K562 (cell line): ENCODE measurements at regions not wholly inside any gene's neighbourhood (a gene's known extent, or its start where the extent isn't known, plus 50 kb on each side); places are given as distances from the start of the nearest gene placed in this dataset.

ENCODE experiments used
- ATAC-seq: fragments of 200-7000 bp; cut with Tn5 transposase; 3 replicates; pipeline ENCODE4 v1.9.1; 2020; ENCODE audit warnings: moderate library complexity
- BruUV-seq: library from RNA; stranded (reverse); fragments of 400-500 nt; replicated peaks from 2 replicates; lab custom pipeline; 2021; lab: Mats Ljungman, UMichigan
- CTCF ChIA-PET: fragments of 300-600 bp; formaldehyde crosslinking; extraction: SDS; loops from one replicate; lab custom pipeline; 2021; ENCODE audit warnings: low intra/inter-chr PET ratio; lab: Yijun Ruan, JAX
- POLR2A ChIA-PET: fragments of 300-600, 350-650 bp; sonication (Branson Sonifier 250); formaldehyde crosslinking; extraction: SDS; loops from one replicate; lab custom pipeline; 2021; ENCODE audit warnings: antibody characterized with exemption, inconsistent platforms; lab: Yijun Ruan, JAX
- DNase-seq, 4 experiments: peaks; one replicate each; pipeline versions ENCODE4 v3.0.0 to v3.0.0-alpha.2; 2011 to 2018; ENCODE audit warnings: low spot score in 3 of 4, mixed read lengths in 3 of 4; ENCODE audit errors: extremely low read depth in 1 of 4
- FAIRE-seq: peaks from 2 replicates; lab custom pipeline; 2011; peaks lifted over from hg19 to GRCh38; lab: Jason Lieb, UNC
- H2AFZ ChIP-seq: 2 replicates; pipeline ENCODE4 v1.6.0; 2011; ENCODE audit warnings: low read depth, low read length, control low read depth, inconsistent platforms
- H3K27ac ChIP-seq: fragments of 200-600 bp; 3 replicates; pipeline ENCODE4 v1.8.0; 2011; ENCODE audit warnings: low read depth, mild to moderate bottlenecking, control low read depth, inconsistent platforms, low read length, moderate library complexity, mixed read lengths; ENCODE audit errors: extremely low read depth
- H3K27me3 ChIP-seq, 2 experiments: fragments of 300-600 bp in 1 of 2; 2 replicates in 1 of 2; 3 replicates in 1 of 2; pipeline versions ENCODE4 v1.6.0 to v1.8.0; 2011; ENCODE audit warnings: inconsistent platforms in 2 of 2, low read length in 2 of 2, mild to moderate bottlenecking in 1 of 2, mixed read lengths in 1 of 2, moderate library complexity in 1 of 2; ENCODE audit not compliant: control insufficient read depth in 2 of 2, insufficient read depth in 2 of 2
- H3K36me3 ChIP-seq: fragments of 300-600 bp; 3 replicates; pipeline ENCODE4 v1.8.0; 2011; ENCODE audit warnings: mild to moderate bottlenecking, low read length, inconsistent platforms; ENCODE audit not compliant: control insufficient read depth, insufficient read depth
- H3K4me1 ChIP-seq, 2 experiments: fragments of 200-600 bp in 1 of 2; replicated peaks in 1 of 2; 2 replicates in 1 of 2; 3 replicates in 1 of 2; pipeline versions ENCODE4 v1.5.1 to v1.8.0; 2011; ENCODE audit warnings: inconsistent platforms in 2 of 2, low read length in 2 of 2, mild to moderate bottlenecking in 1 of 2, mixed read lengths in 1 of 2, moderate library complexity in 1 of 2; ENCODE audit not compliant: control insufficient read depth in 2 of 2, insufficient read depth in 2 of 2
- H3K4me2 ChIP-seq: 2 replicates; pipeline ENCODE4 v1.6.1; 2011; ENCODE audit warnings: low read length, control low read depth, inconsistent platforms, mixed read lengths; ENCODE audit not compliant: insufficient read depth
- H3K4me3 ChIP-seq: fragments of 200-600 bp; sonication (generic), shearing (Covaris generic); 2 replicates; pipeline ENCODE4 v1.5.1; 2016; ENCODE audit warnings: control low read depth, inconsistent platforms
- H3K79me2 ChIP-seq: fragments of 200-600 bp; 3 replicates; pipeline ENCODE4 v1.8.0; 2011; ENCODE audit warnings: low read length, inconsistent platforms; ENCODE audit not compliant: control insufficient read depth, insufficient read depth
- H3K9ac ChIP-seq, 2 experiments: 2 replicates each; pipeline versions ENCODE4 v1.6.0 to v1.6.1; 2011; ENCODE audit warnings: low read depth in 2 of 2, low read length in 2 of 2, control low read depth in 1 of 2, inconsistent platforms in 1 of 2, mild to moderate bottlenecking in 1 of 2, mixed read lengths in 1 of 2; ENCODE audit not compliant: insufficient read depth in 1 of 2
- H3K9me1 ChIP-seq: one replicate; pipeline ENCODE4 v1.6.0; 2011; ENCODE audit warnings: inconsistent platforms, mild to moderate bottlenecking, low read length, moderate library complexity; ENCODE audit not compliant: control insufficient read depth, insufficient read depth
- H3K9me3 ChIP-seq: replicated peaks from 2 replicates; pipeline ENCODE4 v1.5.1; 2011; ENCODE audit warnings: low read depth, low read length, inconsistent platforms; ENCODE audit not compliant: control insufficient read depth, insufficient read depth
- H4K20me1 ChIP-seq: replicated peaks from 2 replicates; pipeline ENCODE4 v1.6.1; 2011; ENCODE audit warnings: low read length, inconsistent platforms, mixed read lengths; ENCODE audit not compliant: control insufficient read depth, insufficient read depth
- WGBS: fragments of 100-300 bp; shearing (Covaris generic); methylation state at CpG from one replicate; pipeline ENCODE4 v1.1.6; 2016; ENCODE audit warnings: low coverage, mixed read lengths; ENCODE audit not compliant: insufficient coverage; ENCODE audit errors: missing lambda C conversion rate; 5-methylcytosine and 5-hydroxymethylcytosine counted together
- in situ Hi-C: fragments of 300-500 bp; cut with MboI; formaldehyde crosslinking; loops from 4 replicates; pipeline ENCODE4 v1.15.0; 2018; ENCODE audit warnings: inconsistent platforms, mixed read lengths
- intact Hi-C: fragments of 100-400 bp; cut with micrococcal nuclease; formaldehyde crosslinking; loops from 2 replicates; pipeline ENCODE4 v1.14.2; 2022
- TF ChIP-seq, protein P1 (sequence below): sonication (generic); formaldehyde crosslinking; IDR thresholded peaks from 2 replicates; pipeline ENCODE4 v1.8.0; 2023; ENCODE audit warnings: missing genetic modification reagents, mild to moderate bottlenecking, borderline replicate concordance

GRCh38 chr2:12259493-12259892 is 457.2 kb upstream of the TRIB2 start:
- H4K20me1 ChIP-seq, result no peaks in the 10 kb centered on the region
- BruUV-seq, result no TSS peak
- H3K4me1 ChIP-seq, result peaks cover 1 to 11% of the 10 kb centered on the region in 2 experiments; a peak in 4 of 5 replicates
- no peak for ATAC-seq
- H3K79me2 ChIP-seq, result no peaks in the 10 kb centered on the region
- H3K4me2 ChIP-seq, result no peak overlapping the region
- H3K4me3 ChIP-seq, result no peak overlapping the region
- H3K9me1 ChIP-seq, result no peaks in the 10 kb centered on the region
- no peak for FAIRE-seq
- TF ChIP-seq, protein P1, sequence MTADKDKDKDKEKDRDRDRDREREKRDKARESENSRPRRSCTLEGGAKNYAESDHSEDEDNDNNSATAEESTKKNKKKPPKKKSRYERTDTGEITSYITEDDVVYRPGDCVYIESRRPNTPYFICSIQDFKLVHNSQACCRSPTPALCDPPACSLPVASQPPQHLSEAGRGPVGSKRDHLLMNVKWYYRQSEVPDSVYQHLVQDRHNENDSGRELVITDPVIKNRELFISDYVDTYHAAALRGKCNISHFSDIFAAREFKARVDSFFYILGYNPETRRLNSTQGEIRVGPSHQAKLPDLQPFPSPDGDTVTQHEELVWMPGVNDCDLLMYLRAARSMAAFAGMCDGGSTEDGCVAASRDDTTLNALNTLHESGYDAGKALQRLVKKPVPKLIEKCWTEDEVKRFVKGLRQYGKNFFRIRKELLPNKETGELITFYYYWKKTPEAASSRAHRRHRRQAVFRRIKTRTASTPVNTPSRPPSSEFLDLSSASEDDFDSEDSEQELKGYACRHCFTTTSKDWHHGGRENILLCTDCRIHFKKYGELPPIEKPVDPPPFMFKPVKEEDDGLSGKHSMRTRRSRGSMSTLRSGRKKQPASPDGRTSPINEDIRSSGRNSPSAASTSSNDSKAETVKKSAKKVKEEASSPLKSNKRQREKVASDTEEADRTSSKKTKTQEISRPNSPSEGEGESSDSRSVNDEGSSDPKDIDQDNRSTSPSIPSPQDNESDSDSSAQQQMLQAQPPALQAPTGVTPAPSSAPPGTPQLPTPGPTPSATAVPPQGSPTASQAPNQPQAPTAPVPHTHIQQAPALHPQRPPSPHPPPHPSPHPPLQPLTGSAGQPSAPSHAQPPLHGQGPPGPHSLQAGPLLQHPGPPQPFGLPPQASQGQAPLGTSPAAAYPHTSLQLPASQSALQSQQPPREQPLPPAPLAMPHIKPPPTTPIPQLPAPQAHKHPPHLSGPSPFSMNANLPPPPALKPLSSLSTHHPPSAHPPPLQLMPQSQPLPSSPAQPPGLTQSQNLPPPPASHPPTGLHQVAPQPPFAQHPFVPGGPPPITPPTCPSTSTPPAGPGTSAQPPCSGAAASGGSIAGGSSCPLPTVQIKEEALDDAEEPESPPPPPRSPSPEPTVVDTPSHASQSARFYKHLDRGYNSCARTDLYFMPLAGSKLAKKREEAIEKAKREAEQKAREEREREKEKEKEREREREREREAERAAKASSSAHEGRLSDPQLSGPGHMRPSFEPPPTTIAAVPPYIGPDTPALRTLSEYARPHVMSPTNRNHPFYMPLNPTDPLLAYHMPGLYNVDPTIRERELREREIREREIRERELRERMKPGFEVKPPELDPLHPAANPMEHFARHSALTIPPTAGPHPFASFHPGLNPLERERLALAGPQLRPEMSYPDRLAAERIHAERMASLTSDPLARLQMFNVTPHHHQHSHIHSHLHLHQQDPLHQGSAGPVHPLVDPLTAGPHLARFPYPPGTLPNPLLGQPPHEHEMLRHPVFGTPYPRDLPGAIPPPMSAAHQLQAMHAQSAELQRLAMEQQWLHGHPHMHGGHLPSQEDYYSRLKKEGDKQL, result no peak
- H3K36me3 ChIP-seq, result no peaks in the 10 kb centered on the region
- intact Hi-C loops (no loop called here), in situ Hi-C loops (no loop called here)
- H3K9ac ChIP-seq, result no peak overlapping the region
- no peaks in the 10 kb centered on the region for H3K27me3 ChIP-seq
- DNase-seq, result no peak
- CTCF ChIA-PET, result no interaction called here
- no peak overlapping the region for H2AFZ ChIP-seq
- WGBS, result 48% methylated on average over 3 of the region's 3 CpGs
- no peak overlapping the region for H3K27ac ChIP-seq
- no peaks in the 10 kb centered on the region for H3K9me3 ChIP-seq
- POLR2A ChIA-PET, result no interaction called here
